ENCODE measurements at regions not wholly inside any gene's neighbourhood (a gene's known extent, or its start where the extent isn't known, plus 50 kb on each side); places are given as distances from the start of the nearest gene placed in this dataset.

DNA sequence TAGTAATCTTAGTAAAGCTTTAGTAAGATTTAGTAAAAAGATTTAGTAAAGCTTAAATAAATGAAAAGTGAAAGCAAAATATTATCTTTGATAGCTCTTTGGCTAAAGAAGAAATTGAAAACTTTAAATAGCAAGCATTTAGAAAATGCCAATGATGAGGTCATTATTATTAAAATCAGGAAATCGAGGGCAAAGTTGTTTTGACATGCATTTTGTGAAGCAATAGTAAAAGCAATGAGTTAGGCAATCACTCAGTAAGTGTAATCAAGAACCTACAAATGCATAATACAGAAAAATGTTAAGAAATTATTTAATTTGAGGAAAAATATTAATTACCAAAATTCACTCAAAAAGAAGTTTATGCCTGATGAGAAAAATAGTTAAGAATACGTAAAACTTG, 280.3 kb upstream of the MME start:
- TF ChIP-seq, protein P1, sequence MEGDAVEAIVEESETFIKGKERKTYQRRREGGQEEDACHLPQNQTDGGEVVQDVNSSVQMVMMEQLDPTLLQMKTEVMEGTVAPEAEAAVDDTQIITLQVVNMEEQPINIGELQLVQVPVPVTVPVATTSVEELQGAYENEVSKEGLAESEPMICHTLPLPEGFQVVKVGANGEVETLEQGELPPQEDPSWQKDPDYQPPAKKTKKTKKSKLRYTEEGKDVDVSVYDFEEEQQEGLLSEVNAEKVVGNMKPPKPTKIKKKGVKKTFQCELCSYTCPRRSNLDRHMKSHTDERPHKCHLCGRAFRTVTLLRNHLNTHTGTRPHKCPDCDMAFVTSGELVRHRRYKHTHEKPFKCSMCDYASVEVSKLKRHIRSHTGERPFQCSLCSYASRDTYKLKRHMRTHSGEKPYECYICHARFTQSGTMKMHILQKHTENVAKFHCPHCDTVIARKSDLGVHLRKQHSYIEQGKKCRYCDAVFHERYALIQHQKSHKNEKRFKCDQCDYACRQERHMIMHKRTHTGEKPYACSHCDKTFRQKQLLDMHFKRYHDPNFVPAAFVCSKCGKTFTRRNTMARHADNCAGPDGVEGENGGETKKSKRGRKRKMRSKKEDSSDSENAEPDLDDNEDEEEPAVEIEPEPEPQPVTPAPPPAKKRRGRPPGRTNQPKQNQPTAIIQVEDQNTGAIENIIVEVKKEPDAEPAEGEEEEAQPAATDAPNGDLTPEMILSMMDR (IDR thresholded peaks at IDR 0.05): no peak
- TF ChIP-seq POLR2AphosphoS5 (IDR thresholded peaks at IDR 0.05) (no peak), EP300 (IDR thresholded peaks at IDR 0.05) (no peak)

All from upper lobe of left lung (tissue), 4 donors.